Gastrocnemius medialis (tissue), 4 donors: ENCODE measurements at regions not wholly inside any gene's neighbourhood (a gene's known extent, or its start where the extent isn't known, plus 50 kb on each side); places are given as distances from the start of the nearest gene placed in this dataset.

Experiments
- ATAC-seq, 2 donors: fragments of 150-250 bp; one replicate each; pipeline ENCODE4 v1.9.1; 2016
- DNase-seq, 2 donors: peaks; one replicate each; pipeline ENCODE4 v3.0.0-alpha.2; 2019
- H3K27ac ChIP-seq, 4 donors: fragments of 200-600 bp; sonication (generic); 1 replicate in 1 of 4; 2 replicates in 3 of 4; pipeline ENCODE4 v1.5.1; 2016 to 2018; ENCODE audit warnings: mild to moderate bottlenecking in 2 of 4, moderate library complexity in 1 of 4
- H3K27me3 ChIP-seq, 3 donors: fragments of 200-600 bp; sonication (generic) in 2 of 3; 1 replicate in 1 of 3; 2 replicates in 2 of 3; pipeline versions ENCODE4 v1.5.1 to v1.6.0; 2016 to 2019; ENCODE audit warnings: mild to moderate bottlenecking in 1 of 3, moderate library complexity in 1 of 3
- H3K36me3 ChIP-seq, 2 donors: fragments of 200-600 bp; sonication (generic) in 1 of 2; one replicate each; pipeline ENCODE4 v1.5.1; 2017 to 2018
- H3K4me1 ChIP-seq, 2 donors: fragments of 200-600 bp; sonication (generic) in 1 of 2; one replicate each; pipeline ENCODE4 v1.5.1; 2016 to 2017; ENCODE audit warnings: mild to moderate bottlenecking in 2 of 2
- H3K4me3 ChIP-seq, 4 donors: fragments of 200-600 bp; sonication (generic) in 3 of 4; 1 replicate in 1 of 4; 2 replicates in 3 of 4; pipeline ENCODE4 v1.5.1; 2016 to 2019; ENCODE audit warnings: mild to moderate bottlenecking in 2 of 4
- H3K9me3 ChIP-seq, 3 donors: fragments of 200-600 bp; sonication (generic) in 2 of 3; 1 replicate in 1 of 3; 2 replicates in 2 of 3; pipeline ENCODE4 v1.5.1; 2016 to 2019
- POLR2A ChIP-seq, 2 donors: fragments of 450-650 bp; IDR thresholded peaks; one replicate each; pipeline ENCODE4 v1.6.1; 2017; ENCODE audit warnings: antibody characterized with exemption in 2 of 2, mild to moderate bottlenecking in 2 of 2, moderate library complexity in 2 of 2
- in situ Hi-C, 4 donors: fragments of 200-750 bp; cut with MboI; loops; one replicate each; pipeline versions ENCODE4 v1.15.0 to v1.8.0; 2017; ENCODE audit warnings: low sequenced_read_pairs in 4 of 4
- intact Hi-C: fragments of 100-400 bp; cut with DNase I; formaldehyde crosslinking; loops from one replicate; pipeline ENCODE4 v1.15.1; 2023; ENCODE audit warnings: low total_unique reads
- TF ChIP-seq, protein P1 (sequence below), 5 experiments: fragments of 450-650 bp in 3 of 5; fragments of 200-600 bp in 2 of 5; sonication (generic) in 2 of 5; IDR thresholded peaks in 4 of 5; conservative IDR thresholded peaks in 1 of 5; 1 replicate in 4 of 5; 2 replicates in 1 of 5; pipeline ENCODE4 v1.5.1; 2016 to 2019; ENCODE audit warnings: antibody characterized with exemption in 5 of 5, mild to moderate bottlenecking in 3 of 5, moderate library complexity in 3 of 5

GRCh38 chr2:180495606-180496005, 484.8 kb upstream of the UBE2E3 start:
- Histone ChIP-seq H3K27ac (no peak overlapping the region), H3K27me3 (no peaks in the 10 kb centered on the region), H3K4me1 (no peaks in the 10 kb centered on the region), H3K4me3 (no peak overlapping the region), H3K36me3 (no peaks in the 10 kb centered on the region), H3K9me3 (no peaks in the 10 kb centered on the region)
- DNase-seq = peak; percentile 22 to 67
- ATAC-seq = peak; percentile 77 to 90
- TF ChIP-seq, protein P1, sequence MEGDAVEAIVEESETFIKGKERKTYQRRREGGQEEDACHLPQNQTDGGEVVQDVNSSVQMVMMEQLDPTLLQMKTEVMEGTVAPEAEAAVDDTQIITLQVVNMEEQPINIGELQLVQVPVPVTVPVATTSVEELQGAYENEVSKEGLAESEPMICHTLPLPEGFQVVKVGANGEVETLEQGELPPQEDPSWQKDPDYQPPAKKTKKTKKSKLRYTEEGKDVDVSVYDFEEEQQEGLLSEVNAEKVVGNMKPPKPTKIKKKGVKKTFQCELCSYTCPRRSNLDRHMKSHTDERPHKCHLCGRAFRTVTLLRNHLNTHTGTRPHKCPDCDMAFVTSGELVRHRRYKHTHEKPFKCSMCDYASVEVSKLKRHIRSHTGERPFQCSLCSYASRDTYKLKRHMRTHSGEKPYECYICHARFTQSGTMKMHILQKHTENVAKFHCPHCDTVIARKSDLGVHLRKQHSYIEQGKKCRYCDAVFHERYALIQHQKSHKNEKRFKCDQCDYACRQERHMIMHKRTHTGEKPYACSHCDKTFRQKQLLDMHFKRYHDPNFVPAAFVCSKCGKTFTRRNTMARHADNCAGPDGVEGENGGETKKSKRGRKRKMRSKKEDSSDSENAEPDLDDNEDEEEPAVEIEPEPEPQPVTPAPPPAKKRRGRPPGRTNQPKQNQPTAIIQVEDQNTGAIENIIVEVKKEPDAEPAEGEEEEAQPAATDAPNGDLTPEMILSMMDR (IDR thresholded peaks at IDR 0.05 in 4 of 5, conservative IDR thresholded peaks at IDR 0.05 in 1 of 5) = no peak
- no peak for TF ChIP-seq POLR2A (IDR thresholded peaks at IDR 0.05)
- intact Hi-C loops (no loop called here), in situ Hi-C loops (no loop called here)

DNA sequence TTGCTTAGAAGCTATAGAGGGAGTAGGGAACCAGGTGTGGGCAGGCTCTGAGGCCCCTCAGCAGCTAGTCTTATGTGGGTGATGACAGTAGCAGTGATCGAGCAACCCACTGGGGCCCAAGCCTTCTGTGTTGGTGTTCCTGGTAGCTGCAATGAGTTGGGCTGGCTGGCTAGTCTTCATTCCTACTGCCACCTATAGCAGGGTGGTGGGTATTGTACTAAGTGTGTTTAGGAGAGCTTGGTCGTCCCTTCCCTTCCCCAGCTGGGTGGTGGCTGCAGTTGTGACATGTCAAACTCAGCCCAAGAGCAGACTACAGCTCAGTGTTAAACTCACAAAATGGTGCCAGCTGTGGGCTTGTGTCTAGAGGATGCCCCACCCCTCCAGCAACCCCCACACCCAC, 486.1 kb upstream of the UBE2E3 start:
- no peak for DNase-seq
- TF ChIP-seq POLR2A (IDR thresholded peaks at IDR 0.05) = no peak
- TF ChIP-seq, protein P1 (IDR thresholded peaks at IDR 0.05 in 4 of 5, conservative IDR thresholded peaks at IDR 0.05 in 1 of 5) = no peak
- H3K27ac ChIP-seq = no peak overlapping the region
- no peak for ATAC-seq
- H3K4me1 ChIP-seq = no peaks in the 10 kb centered on the region
- H3K27me3 ChIP-seq = no peaks in the 10 kb centered on the region
- no peaks in the 10 kb centered on the region for H3K9me3 ChIP-seq
- intact Hi-C loops = no loop called here
- in situ Hi-C loops = no loop called here
- no peak overlapping the region for H3K4me3 ChIP-seq
- H3K36me3 ChIP-seq = no peaks in the 10 kb centered on the region

- intact Hi-C loops = no loop called here
- Histone ChIP-seq H3K36me3 (no peaks in the 10 kb centered on the region), H3K4me3 (no peak overlapping the region), H3K4me1 (no peaks in the 10 kb centered on the region), H3K27me3 (no peaks in the 10 kb centered on the region), H3K27ac (no peak overlapping the region), H3K9me3 (no peaks in the 10 kb centered on the region)
- TF ChIP-seq, protein P1 (IDR thresholded peaks at IDR 0.05 in 4 of 5, conservative IDR thresholded peaks at IDR 0.05 in 1 of 5) = no peak
- TF ChIP-seq POLR2A (IDR thresholded peaks at IDR 0.05) = no peak
- no peak for DNase-seq
- in situ Hi-C loops = no loop called here
- ATAC-seq = no peak
Measured at GRCh38 chr2:180482696-180483095, 475.6 kb upstream of the CWC22 start.

- Histone ChIP-seq H3K36me3 (no peaks in the 10 kb centered on the region), H3K4me3 (no peak overlapping the region), H3K27me3 (no peaks in the 10 kb centered on the region), H3K9me3 (no peaks in the 10 kb centered on the region), H3K27ac (no peak overlapping the region), H3K4me1 (no peaks in the 10 kb centered on the region)
- no peak for ATAC-seq
- intact Hi-C loops = no loop called here
- in situ Hi-C loops = no loop called here
- TF ChIP-seq POLR2A (IDR thresholded peaks at IDR 0.05) = no peak
- TF ChIP-seq, protein P1 (IDR thresholded peaks at IDR 0.05 in 4 of 5, conservative IDR thresholded peaks at IDR 0.05 in 1 of 5) = no peak
- DNase-seq = no peak
Measured at GRCh38 chr2:180481998-180482397, 474.9 kb upstream of the CWC22 start.

DNA sequence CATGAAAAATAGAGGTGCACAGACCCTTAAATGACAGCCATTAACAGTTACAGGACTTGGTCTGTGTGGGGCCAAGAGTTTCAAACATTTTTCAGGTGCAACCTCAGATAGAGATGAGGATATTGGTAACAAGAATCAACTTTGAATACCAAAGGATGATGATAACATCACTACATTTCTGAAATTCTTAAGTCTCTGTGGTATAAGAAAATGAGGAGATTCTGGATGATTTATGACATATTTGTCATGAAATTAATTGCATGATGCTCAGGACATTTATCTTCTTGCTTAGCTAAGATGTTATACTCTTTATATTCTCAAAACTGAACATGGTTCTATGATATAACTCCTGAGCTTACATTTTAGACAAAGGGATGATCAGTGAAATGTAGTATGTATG, 471.8 kb upstream of the CWC22 start:
- DNase-seq = no peak
- ATAC-seq = no peak
- in situ Hi-C loops = no loop called here

More for the DNA sequence above, 471.8 kb upstream of the CWC22 start:
- no peak overlapping the region for H3K27ac ChIP-seq
- H3K4me1 ChIP-seq = no peaks in the 10 kb centered on the region
- intact Hi-C loops = no loop called here
- H3K9me3 ChIP-seq = no peaks in the 10 kb centered on the region
- H3K27me3 ChIP-seq = no peaks in the 10 kb centered on the region
- no peaks in the 10 kb centered on the region for H3K36me3 ChIP-seq
- TF ChIP-seq, protein P1 (IDR thresholded peaks at IDR 0.05 in 4 of 5, conservative IDR thresholded peaks at IDR 0.05 in 1 of 5) = no peak
- no peak for TF ChIP-seq POLR2A (IDR thresholded peaks at IDR 0.05)
- H3K4me3 ChIP-seq = no peak overlapping the region
